SK-N-SH (cell line): ENCODE measurements at regions not wholly inside any gene's neighbourhood (a gene's known extent, or its start where the extent isn't known, plus 50 kb on each side); places are given as distances from the start of the nearest gene placed in this dataset.

Source experiments
- CTCF ChIA-PET: fragments of 300-600, 350-600 bp; formaldehyde crosslinking; extraction: SDS; loops from one replicate; lab custom pipeline; 2021; lab: Yijun Ruan, JAX
- POLR2A ChIA-PET: fragments of 350-600 bp; sonication (Branson Sonifier 250); formaldehyde crosslinking; extraction: SDS; loops from one replicate; lab custom pipeline; 2020; ENCODE audit warnings: antibody characterized with exemption, inconsistent platforms; lab: Yijun Ruan, JAX
- DNase-seq: peaks from one replicate; pipeline ENCODE4 v3.0.0; 2012
- H2AFZ ChIP-seq: fragments of 200-600 bp; sonication (generic); 2 replicates; pipeline ENCODE4 v1.8.1; 2016; ENCODE audit warnings: antibody characterized with exemption, mild to moderate bottlenecking, low read depth
- H3F3A ChIP-seq: fragments of 200-600 bp; sonication (generic); replicated peaks from 2 replicates; pipeline ENCODE3; 2016; ENCODE audit warnings: antibody characterized with exemption, mild to moderate bottlenecking; ENCODE audit not compliant: insufficient read depth
- H3K27ac ChIP-seq, 2 experiments: fragments of 200-500 bp in 1 of 2; fragments of 200-600 bp in 1 of 2; sonication (Bioruptor generic) in 1 of 2; sonication (generic), shearing (Covaris generic) in 1 of 2; 2 replicates each; pipeline versions ENCODE4 v1.5.1 to v1.6.1; 2014 to 2016; ENCODE audit warnings: low read depth in 2 of 2, inconsistent platforms in 1 of 2, low read length in 1 of 2, mild to moderate bottlenecking in 1 of 2, mixed read lengths in 1 of 2
- H3K27me3 ChIP-seq: fragments of 200-600 bp; sonication (generic), shearing (Covaris generic); 2 replicates; pipeline ENCODE4 v1.6.1; 2016; ENCODE audit warnings: mixed run types; ENCODE audit not compliant: insufficient read depth
- H3K36me3 ChIP-seq, 2 experiments: fragments of 200-500 bp in 1 of 2; fragments of 200-600 bp in 1 of 2; sonication (Bioruptor generic) in 1 of 2; sonication (generic) in 1 of 2; replicated peaks in 1 of 2; 2 replicates each; pipeline versions ENCODE3 to v1.5.1; 2014 to 2016; ENCODE audit warnings: low read length in 1 of 2, mild to moderate bottlenecking in 1 of 2; ENCODE audit not compliant: insufficient read depth in 2 of 2, control insufficient read depth in 1 of 2
- H3K4me1 ChIP-seq, 2 experiments: fragments of 200-500 bp in 1 of 2; fragments of 200-600 bp in 1 of 2; sonication (Bioruptor generic) in 1 of 2; sonication (generic), shearing (Covaris generic) in 1 of 2; 2 replicates each; pipeline versions ENCODE4 v1.5.1 to v1.6.1; 2014 to 2016; ENCODE audit warnings: low read depth in 1 of 2, low read length in 1 of 2, mixed run types in 1 of 2; ENCODE audit not compliant: insufficient read depth in 2 of 2, control insufficient read depth in 1 of 2
- H3K4me2 ChIP-seq: fragments of 200-600 bp; sonication (generic), shearing (Covaris generic); 2 replicates; pipeline ENCODE4 v1.6.1; 2017; ENCODE audit warnings: mixed run types
- H3K4me3 ChIP-seq, 2 experiments: fragments of 200-500 bp in 1 of 2; fragments of 200-600 bp in 1 of 2; sonication (Bioruptor generic) in 1 of 2; sonication (generic), shearing (Covaris generic) in 1 of 2; 2 replicates each; pipeline versions ENCODE4 v1.5.1 to v1.8.1; 2014 to 2016; ENCODE audit warnings: low read depth in 2 of 2, inconsistent platforms in 1 of 2, low read length in 1 of 2, mild to moderate bottlenecking in 1 of 2, mixed read lengths in 1 of 2, moderate library complexity in 1 of 2
- H3K79me2 ChIP-seq: fragments of 200-600 bp; sonication (generic); 2 replicates; pipeline ENCODE4 v1.8.1; 2017; ENCODE audit warnings: mild to moderate bottlenecking; ENCODE audit not compliant: insufficient read depth
- H3K9ac ChIP-seq: fragments of 200-600 bp; sonication (generic); 2 replicates; pipeline ENCODE4 v1.6.1; 2017; ENCODE audit warnings: mixed run types
- H3K9me2 ChIP-seq: fragments of 200-600 bp; sonication (generic); 2 replicates; pipeline ENCODE4 v1.6.1; 2017; ENCODE audit warnings: mixed run types
- H3K9me3 ChIP-seq: fragments of 200-600 bp; sonication (generic); 2 replicates; pipeline ENCODE4 v1.6.1; 2017; ENCODE audit warnings: mixed run types, mild to moderate bottlenecking, moderate library complexity
- H4K20me1 ChIP-seq: fragments of 200-600 bp; sonication (generic); 2 replicates; pipeline ENCODE4 v1.6.1; 2017; ENCODE audit warnings: mild to moderate bottlenecking, mixed run types; ENCODE audit not compliant: insufficient read depth
- CHD2 ChIP-seq: fragments of 150-350 bp; IDR thresholded peaks from 2 replicates; pipeline ENCODE4 v1.6.1; 2018; ENCODE audit warnings: low read length; ENCODE audit not compliant: partially characterized antibody
- CTCF ChIP-seq: fragments of 200-600 bp; sonication (generic); IDR thresholded peaks from 2 replicates; pipeline ENCODE4 v1.6.1; 2017; ENCODE audit warnings: antibody characterized with exemption, mild to moderate bottlenecking, moderate library complexity
- EP300 ChIP-seq, 2 experiments: IDR thresholded peaks; 2 replicates each; pipeline versions ENCODE4 v1.4.0 to v1.6.1; 2012; ENCODE audit warnings: borderline replicate concordance in 1 of 2, low read depth in 1 of 2, low read length in 1 of 2
- EZH2phosphoT487 ChIP-seq: fragments of 200-600 bp; sonication (generic); IDR thresholded peaks from 2 replicates; pipeline ENCODE4 v1.6.1; 2017; ENCODE audit warnings: low read depth, mixed run types, mild to moderate bottlenecking, antibody characterized with exemption, moderate library complexity, borderline replicate concordance
- FOXM1 ChIP-seq: IDR thresholded peaks from 2 replicates; pipeline ENCODE4 v1.4.0; 2012; ENCODE audit warnings: low read depth, mild to moderate bottlenecking
- GABPA ChIP-seq: IDR thresholded peaks from 2 replicates; pipeline ENCODE4 v1.4.0; 2012; ENCODE audit warnings: low read depth, mild to moderate bottlenecking
- GATA2 ChIP-seq: sonication (generic); formaldehyde crosslinking; IDR thresholded peaks from 2 replicates; pipeline ENCODE4 v1.5.0; 2020; ENCODE audit warnings: mild to moderate bottlenecking, missing genetic modification reagents
- NRF1 ChIP-seq: IDR thresholded peaks from 2 replicates; pipeline ENCODE4 v1.6.1; 2012; ENCODE audit warnings: low read depth, mild to moderate bottlenecking, low read length
- POLR2AphosphoS5 ChIP-seq: IDR thresholded peaks from 2 replicates; pipeline ENCODE4 v1.6.1; 2012; ENCODE audit warnings: low read depth, low read length
- RCOR1 ChIP-seq: fragments of 150-350 bp; IDR thresholded peaks from 2 replicates; pipeline ENCODE4 v1.6.1; 2017; ENCODE audit warnings: antibody characterized with exemption, low read length
- RFX5 ChIP-seq: IDR thresholded peaks from 2 replicates; pipeline ENCODE4 v1.6.1; 2012; ENCODE audit warnings: mild to moderate bottlenecking, improper control_type of control experiment, low read length
- RXRA ChIP-seq: IDR thresholded peaks from 2 replicates; pipeline ENCODE4 v1.4.0; 2012; ENCODE audit warnings: low read depth, mild to moderate bottlenecking, borderline replicate concordance
- SIN3A ChIP-seq: IDR thresholded peaks from 2 replicates; pipeline ENCODE4 v1.6.1; 2012; ENCODE audit warnings: low read depth, mild to moderate bottlenecking, low read length, moderate library complexity, borderline replicate concordance
- TAF1 ChIP-seq: IDR thresholded peaks from 2 replicates; pipeline ENCODE4 v1.6.1; 2012; ENCODE audit warnings: low read depth, mild to moderate bottlenecking, low read length, moderate library complexity, borderline replicate concordance
- TCF12 ChIP-seq: IDR thresholded peaks from 2 replicates; pipeline ENCODE4 v1.4.0; 2012
- WGBS: methylation state at CpG from one replicate; pipeline ENCODE4 v1.1.6; 2017; ENCODE audit warnings: low lambda C conversion rate; 5-methylcytosine and 5-hydroxymethylcytosine counted together
- TF ChIP-seq, protein P1 (sequence below): fragments of 150-350 bp; IDR thresholded peaks from 2 replicates; pipeline ENCODE4 v1.6.1; 2016; ENCODE audit warnings: mild to moderate bottlenecking, low read depth, low read length
- TF ChIP-seq, protein P2 (sequence below): IDR thresholded peaks from 2 replicates; pipeline ENCODE4 v1.4.0; 2012; ENCODE audit warnings: low read depth, borderline replicate concordance
- TF ChIP-seq, protein P3 (sequence below): IDR thresholded peaks from 2 replicates; pipeline ENCODE4; 2012

DNA sequence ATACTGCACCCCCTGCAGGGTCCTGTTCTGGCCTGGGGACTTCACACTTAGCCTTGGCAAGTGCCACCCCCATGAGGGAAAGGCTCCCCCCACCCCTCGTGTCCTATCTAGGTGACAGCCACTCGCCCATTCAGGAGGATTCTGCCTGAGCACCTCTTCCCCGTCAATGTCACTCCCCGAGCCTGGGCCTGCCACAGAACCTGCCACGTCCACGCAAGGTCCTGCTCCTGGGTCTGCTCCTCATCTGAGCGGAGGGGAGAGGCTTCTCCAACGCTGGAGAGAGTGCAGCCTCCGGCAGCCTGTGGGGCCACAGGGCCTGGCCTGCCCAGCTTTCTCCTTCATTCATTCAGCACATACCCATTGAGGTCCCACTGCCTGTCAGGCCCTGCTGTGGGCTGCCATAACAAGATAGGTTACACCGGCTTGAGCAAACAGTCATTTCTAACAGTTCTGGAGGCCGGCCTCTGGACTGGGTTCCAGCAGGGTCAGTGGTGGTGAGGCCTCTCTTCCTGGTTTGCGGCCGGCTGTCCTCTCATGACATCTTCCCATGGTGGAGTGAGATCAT lies 92.0 kb upstream of the RET start:
- no peaks in the 10 kb centered on the region for H3K27me3 ChIP-seq
- 76% methylated on average over 6 of the region's 13 CpGs for WGBS
- TF ChIP-seq, protein P1, sequence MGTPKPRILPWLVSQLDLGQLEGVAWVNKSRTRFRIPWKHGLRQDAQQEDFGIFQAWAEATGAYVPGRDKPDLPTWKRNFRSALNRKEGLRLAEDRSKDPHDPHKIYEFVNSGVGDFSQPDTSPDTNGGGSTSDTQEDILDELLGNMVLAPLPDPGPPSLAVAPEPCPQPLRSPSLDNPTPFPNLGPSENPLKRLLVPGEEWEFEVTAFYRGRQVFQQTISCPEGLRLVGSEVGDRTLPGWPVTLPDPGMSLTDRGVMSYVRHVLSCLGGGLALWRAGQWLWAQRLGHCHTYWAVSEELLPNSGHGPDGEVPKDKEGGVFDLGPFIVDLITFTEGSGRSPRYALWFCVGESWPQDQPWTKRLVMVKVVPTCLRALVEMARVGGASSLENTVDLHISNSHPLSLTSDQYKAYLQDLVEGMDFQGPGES, result no peak
- TF ChIP-seq GABPA, result no peak
- no peak for TF ChIP-seq RFX5
- TF ChIP-seq FOXM1, result no peak
- no peak for TF ChIP-seq RCOR1
- no peak for TF ChIP-seq NRF1
- no peak for TF ChIP-seq EP300 (IDR thresholded peaks at IDR 0.05; ENCODE audit: borderline replicate concordance in 1 of 2, low read depth in 1 of 2, low read length in 1 of 2)
- TF ChIP-seq, protein P2, sequence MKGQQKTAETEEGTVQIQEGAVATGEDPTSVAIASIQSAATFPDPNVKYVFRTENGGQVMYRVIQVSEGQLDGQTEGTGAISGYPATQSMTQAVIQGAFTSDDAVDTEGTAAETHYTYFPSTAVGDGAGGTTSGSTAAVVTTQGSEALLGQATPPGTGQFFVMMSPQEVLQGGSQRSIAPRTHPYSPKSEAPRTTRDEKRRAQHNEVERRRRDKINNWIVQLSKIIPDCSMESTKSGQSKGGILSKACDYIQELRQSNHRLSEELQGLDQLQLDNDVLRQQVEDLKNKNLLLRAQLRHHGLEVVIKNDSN, result no peak
- TF ChIP-seq CHD2, result no peak
- TF ChIP-seq GATA2 (CRISPR knock-in tag), result no peak

GRCh38 chr10:42985436-42986316 lies 91.2 kb upstream of the RET start:
- Histone ChIP-seq H2AFZ (no peak overlapping the region), H3K4me2 (no peak overlapping the region), H3K36me3 (no peaks in the 10 kb centered on the region), H3K4me1 (peaks cover 0 to 72% of the 10 kb centered on the region in 2 experiments; a peak in 2 of 4 replicates), H3F3A (no peaks in the 10 kb centered on the region), H3K27ac (no peak overlapping the region; a peak in 1 of 4 replicates), H3K9me2 (no peaks in the 10 kb centered on the region), H3K4me3 (no peak overlapping the region), H3K9ac (no peak overlapping the region), H3K27me3 (no peaks in the 10 kb centered on the region), H3K79me2 (no peaks in the 10 kb centered on the region), H4K20me1 (no peaks in the 10 kb centered on the region), H3K9me3 (no peaks in the 10 kb centered on the region)
- 31% methylated on average over 8 of the region's 11 CpGs for WGBS
- CTCF ChIA-PET, result interaction anchor here (1.5 kb wide), 1 partner anchor 93 kb away, joined by 11 read pairs; no protein-coding TSS in a partner anchor
- no peak for DNase-seq
- POLR2A ChIA-PET, result no interaction called here
- TF ChIP-seq SIN3A (no peak), RFX5 (no peak), EZH2phosphoT487 (no peak), CHD2 (no peak), TCF12 (no peak), CTCF (no peak), TAF1 (no peak), RXRA (no peak), POLR2AphosphoS5 (no peak)
- TF ChIP-seq, protein P3, sequence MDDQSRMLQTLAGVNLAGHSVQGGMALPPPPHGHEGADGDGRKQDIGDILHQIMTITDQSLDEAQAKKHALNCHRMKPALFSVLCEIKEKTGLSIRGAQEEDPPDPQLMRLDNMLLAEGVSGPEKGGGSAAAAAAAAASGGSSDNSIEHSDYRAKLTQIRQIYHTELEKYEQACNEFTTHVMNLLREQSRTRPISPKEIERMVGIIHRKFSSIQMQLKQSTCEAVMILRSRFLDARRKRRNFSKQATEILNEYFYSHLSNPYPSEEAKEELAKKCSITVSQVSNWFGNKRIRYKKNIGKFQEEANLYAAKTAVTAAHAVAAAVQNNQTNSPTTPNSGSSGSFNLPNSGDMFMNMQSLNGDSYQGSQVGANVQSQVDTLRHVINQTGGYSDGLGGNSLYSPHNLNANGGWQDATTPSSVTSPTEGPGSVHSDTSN, result no peak
- TF ChIP-seq, protein P1, result no peak

More for the DNA sequence above, 92.0 kb upstream of the RET start:
- Histone ChIP-seq H3K9me3 (no peaks in the 10 kb centered on the region), H3K9me2 (no peaks in the 10 kb centered on the region), H3F3A (no peaks in the 10 kb centered on the region), H3K36me3 (no peaks in the 10 kb centered on the region), H4K20me1 (no peaks in the 10 kb centered on the region), H3K79me2 (no peaks in the 10 kb centered on the region), H3K27ac (peak overlapping the region in 1 of 2 experiments; percentile 51; a peak in 1 of 4 replicates), H3K4me1 (peaks cover 0 to 72% of the 10 kb centered on the region in 2 experiments; a peak in 2 of 4 replicates), H2AFZ (no peak overlapping the region), H3K9ac (no peak overlapping the region), H3K4me3 (no peak overlapping the region), H3K4me2 (no peak overlapping the region)
- ChIA-PET POLR2A (interaction anchor here (1.7 kb wide), 1 partner anchor 71 kb away, joined by 7 read pairs; no protein-coding TSS in a partner anchor), CTCF (interaction anchor here (1.1 to 1.9 kb wide), 2 partner anchors 10 to 21 kb away, joined by 3 to 5 read pairs; no protein-coding TSS in a partner anchor)
- no peak for DNase-seq
